DMS79 (cell line): ENCODE measurements at regions not wholly inside any gene's neighbourhood (a gene's known extent, or its start where the extent isn't known, plus 50 kb on each side); places are given as distances from the start of the nearest gene placed in this dataset.
"Not testable (repeated sequence)": the region's sequence is repeated elsewhere in the genome, so short reads cannot be mapped to it uniquely, and the experiment has no call there.

ENCODE experiments used
- DNase-seq: peaks from one replicate; lab custom pipeline; 2025; lab: John Stamatoyannopoulos, UW

GRCh38 chr1:25131794-25132193, 100.5 kb downstream of the SYF2 start:
- no peak for DNase-seq

GRCh38 chr1:25130895-25131294, 101.4 kb downstream of the SYF2 start:
- DNase-seq, result no peak

- no peak for DNase-seq
Observed at GRCh38 chr1:25129380-25129779, 102.9 kb downstream of the SYF2 start.

DNA sequence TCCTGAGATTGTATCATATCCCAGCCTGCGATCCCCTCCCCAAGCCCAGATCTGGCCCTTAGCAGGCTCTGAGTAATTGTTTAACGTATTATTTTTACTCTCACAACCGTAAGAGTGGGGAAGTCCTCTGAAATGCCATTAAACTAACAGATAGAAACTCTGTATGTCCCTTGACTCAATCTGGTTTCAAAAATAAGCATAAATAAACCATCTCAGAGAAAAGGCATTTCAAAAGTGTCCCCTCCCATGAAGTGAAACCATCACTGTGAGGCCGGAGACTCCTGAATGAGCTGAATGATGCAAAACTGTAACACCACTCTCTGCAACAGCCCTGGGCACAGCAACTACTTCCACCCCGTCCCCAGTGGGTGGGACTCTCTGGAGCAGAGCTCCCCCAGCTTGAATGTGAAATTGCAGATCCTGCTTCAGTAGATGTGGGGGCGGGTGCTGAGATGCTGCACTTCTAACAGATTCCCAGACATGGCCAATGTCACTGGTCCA, 104.1 kb downstream of the SYF2 start:
- no peak for DNase-seq

- no peak for DNase-seq
Observed at GRCh38 chr1:25126562-25126961, 105.7 kb downstream of the SYF2 start.

DNA sequence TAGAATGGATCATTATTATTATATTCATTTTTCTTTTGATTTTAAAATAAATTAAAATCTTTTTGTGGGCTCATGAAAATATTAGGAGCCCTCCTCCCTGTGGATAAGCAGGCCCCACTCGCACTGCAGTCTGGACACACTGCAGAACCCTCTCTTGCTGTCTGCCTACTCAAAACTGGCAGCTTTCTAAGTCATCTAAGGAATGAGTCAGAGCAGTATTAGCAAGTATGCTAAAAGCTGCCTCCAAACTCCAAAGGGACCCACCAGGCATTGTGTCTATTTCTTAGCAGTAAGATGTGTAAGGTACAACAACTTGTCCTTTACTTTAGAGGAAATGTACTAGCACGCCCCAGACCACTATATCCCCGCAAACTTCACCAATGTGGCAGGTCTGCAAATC, 108.8 kb downstream of the SYF2 start:
- no peak for DNase-seq

DNA sequence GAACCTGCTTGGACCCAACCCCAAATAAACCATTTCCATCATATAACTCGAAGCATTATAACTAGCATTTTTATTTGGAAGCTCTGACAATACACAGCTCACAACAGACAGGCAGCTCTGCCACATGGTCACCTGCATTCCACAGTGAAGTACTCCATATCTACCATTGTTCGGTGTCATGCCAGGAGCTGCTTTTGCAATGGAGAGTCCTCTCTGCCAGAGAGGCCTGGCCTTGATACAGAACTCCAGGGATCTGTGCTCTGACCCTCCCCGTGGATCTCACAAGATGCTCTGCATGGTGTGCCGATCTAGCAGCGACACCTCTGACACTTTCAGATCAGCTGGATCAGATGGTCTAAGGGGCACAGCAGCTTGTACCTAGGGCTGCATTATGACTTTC, 109.6 kb downstream of the SYF2 start:
- DNase-seq, result no peak

GRCh38 chr1:25120281-25120680, 112.0 kb downstream of the SYF2 start:
- no peak for DNase-seq

DNA sequence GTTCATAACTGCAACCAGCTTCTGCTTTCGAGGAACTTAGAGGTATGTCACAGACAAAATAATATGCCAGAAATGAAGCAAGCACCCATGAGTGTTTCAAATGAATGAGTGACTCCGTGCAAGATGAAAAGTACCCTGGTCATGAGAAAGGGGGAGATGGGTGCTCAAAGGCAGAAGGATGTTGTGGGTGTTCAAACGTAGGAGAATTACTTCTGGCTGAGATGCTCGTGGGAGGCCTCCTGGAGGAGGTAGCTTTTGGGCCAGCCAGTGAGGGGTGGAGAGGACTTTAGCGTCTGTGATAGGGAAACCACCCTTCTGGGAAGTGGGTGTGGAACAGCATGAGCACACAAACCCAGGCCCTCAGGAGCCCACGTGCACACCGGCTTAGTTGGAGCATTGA, 113.8 kb downstream of the SYF2 start:
- no peak for DNase-seq

GRCh38 chr1:25117233-25117823, 115.0 kb downstream of the SYF2 start:
- DNase-seq, result no peak

GRCh38 chr1:25116832-25117231, 115.5 kb downstream of the SYF2 start:
- DNase-seq, result no peak

- DNase-seq, result not testable (repeated sequence)
Observed at GRCh38 chr1:25116117-25116516, 116.2 kb downstream of the SYF2 start.

DNA sequence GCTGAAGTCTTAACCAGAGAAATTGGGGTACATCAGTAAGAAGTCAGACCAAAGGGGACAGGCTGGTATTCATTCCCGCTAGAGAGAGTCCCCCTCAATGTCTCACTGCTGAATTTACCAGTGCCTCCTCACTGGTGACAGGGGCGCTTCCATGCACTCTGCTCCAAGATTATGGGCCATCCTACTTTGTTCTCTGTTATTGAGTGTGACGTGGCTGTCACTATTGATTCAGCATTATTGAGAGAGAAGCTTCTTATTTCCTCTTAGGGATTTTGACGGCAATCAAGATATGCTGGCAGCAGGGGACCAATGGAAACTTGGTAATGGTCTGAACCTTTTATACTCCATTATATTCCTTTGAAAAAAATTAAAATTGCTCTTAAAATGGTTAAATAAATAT, 118.6 kb downstream of the SYF2 start:
- peak; percentile 56 for DNase-seq

DNA sequence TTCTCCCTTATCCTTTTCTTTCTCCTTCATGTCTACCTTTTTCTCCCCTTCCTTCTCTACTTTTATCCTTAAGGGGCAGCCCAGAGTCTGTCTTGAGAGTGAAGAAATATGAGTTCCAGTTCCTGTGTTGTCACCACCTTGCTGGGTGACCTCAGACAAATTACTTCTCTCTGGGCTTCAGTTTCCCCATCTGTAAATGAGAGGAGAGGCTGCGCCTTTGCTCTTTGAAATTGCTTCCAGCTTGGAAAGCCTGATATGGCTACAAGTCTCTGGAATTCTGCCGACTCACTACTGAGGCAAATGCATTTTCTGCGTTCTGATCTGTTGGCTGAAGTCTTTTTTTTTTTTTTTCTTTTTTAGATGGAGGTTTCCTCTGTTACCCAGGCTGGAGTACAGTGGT, 119.2 kb downstream of the SYF2 start:
- DNase-seq, result no peak

GRCh38 chr1:25112400-25112799, 119.9 kb downstream of the SYF2 start:
- no peak for DNase-seq

GRCh38 chr1:25111706-25112105, 120.6 kb downstream of the SYF2 start:
- no peak for DNase-seq

DNA sequence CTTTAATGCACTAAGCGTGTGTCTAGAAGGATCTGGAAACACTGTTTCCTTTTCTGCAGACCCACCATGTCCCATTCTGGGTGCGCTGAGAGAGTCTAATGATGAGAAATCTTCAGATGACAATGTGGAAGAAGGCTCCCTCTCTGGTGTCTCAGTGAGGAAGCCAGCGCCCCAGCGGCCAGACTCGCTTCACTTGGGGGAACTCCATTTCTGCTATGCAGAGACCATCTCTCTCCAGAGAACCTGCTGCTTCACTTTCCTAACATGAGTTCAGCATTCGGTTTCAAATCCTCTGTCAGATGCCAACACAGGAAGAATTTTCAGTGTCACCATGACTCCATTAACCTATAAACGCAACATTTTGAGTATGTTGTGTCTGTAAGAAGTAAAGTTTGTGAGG, 121.8 kb downstream of the SYF2 start:
- no peak for DNase-seq

DNA sequence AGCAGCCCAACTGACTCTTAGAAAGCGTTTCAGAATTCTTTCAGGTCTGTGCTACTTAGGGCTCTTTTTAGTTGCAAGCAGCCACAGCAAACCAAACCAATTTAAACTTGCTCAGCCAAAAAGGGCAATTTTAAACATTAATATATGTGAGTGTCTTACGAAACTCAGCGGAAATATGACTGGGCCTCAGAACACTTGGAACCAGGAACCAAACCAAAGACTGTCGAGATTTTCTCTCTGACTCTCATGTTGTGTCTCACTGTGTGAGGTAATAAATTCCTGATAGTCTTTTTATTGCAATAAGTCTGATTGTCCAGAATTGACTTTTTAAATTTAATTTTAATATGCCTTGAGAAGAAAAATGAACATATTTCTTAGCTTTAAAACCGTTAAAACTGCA, 122.3 kb downstream of the SYF2 start:
- no peak for DNase-seq

DNA sequence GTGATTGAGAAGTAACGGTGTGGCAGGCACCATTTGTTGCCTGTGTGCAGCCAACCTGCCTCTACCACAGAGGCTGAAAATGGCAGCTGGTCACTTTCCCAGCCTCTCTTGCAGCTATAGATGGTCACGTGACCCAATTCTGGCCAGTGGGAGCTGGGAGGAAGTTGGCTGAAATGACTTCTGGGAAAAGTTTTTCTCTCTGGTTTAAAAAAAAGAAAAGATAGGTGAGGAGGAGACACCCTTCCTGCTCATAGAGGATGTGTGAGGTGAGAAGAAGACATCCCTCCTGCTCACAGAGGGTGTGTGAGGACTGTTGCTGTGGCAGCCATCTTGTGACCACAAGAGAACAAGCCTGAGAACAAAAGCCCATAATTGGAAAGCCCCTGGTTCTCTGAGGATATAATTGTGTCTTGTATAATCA, 122.8 kb downstream of the SYF2 start:
- DNase-seq, result no peak

DNA sequence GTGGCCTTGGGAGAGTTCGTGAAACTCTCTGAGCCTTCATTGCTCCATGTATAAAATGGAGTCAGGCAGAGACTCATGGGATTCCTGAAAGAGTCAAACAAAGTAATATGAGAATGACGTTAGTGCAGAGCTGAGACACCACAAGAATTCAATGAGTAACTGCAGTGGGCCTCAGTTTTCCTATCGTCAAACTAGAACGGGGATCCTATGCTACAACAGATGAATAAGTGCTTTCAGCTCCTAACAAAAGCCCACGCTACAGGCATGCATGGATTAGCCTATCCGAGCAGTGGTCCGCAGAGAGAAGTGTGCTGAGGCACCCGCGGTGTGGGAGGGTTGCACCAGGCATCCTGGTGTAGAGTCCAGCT, 124.7 kb downstream of the SYF2 start:
- no peak for DNase-seq

- no peak for DNase-seq
Observed at GRCh38 chr1:25106976-25107642, 125.2 kb downstream of the SYF2 start.

DNA sequence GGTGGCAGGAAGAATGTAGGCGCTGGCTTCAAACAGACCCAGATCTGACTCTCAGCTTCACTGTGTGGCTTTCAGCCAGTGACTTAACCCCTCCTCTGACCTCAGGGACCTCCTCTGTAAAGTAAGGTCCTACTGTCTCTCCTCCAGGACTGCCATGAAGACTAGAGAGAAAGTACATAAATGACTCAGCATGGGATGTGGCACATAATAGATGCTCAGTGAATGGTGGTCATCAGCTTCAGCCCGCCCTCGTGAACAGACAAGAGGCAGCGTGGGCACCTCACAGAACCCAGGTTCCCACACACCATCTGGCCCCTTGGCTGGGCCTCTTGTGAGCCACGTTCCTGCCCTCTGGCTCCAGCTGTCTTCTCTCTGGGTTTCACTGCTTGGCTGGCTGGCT, 126.0 kb downstream of the SYF2 start:
- no peak for DNase-seq

DNA sequence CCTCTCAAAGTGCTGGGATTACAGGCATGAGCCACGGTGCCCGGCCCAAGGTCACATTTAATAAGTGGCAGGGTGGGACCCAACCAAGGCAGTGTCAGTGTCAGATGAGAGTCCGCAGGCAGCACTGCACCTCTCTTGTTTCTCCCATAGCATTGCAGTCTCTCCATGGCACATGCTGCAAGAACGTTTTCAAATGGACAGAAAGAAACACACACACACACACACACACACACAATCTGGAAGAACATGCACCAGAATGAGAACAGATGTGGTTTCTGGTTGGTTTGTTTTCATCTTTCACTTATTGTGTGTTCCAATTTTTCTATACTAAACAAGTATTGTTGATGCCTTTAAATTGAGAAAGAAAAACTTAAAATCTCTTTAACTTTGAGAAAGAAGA, 126.5 kb downstream of the SYF2 start:
- no peak for DNase-seq

GRCh38 chr1:25104932-25105561, 127.3 kb downstream of the SYF2 start:
- DNase-seq, result no peak
